ENCODE measurements at regions not wholly inside any gene's neighbourhood (a gene's known extent, or its start where the extent isn't known, plus 50 kb on each side); places are given as distances from the start of the nearest gene placed in this dataset.

- no peaks in the 10 kb centered on the region for H3K36me3 Mint-ChIP-seq (ENCODE audit: unreplicated experiment)
- no peak for DNase-seq (ENCODE audit: extremely low spot score, unreplicated experiment)
- no peaks in the 10 kb centered on the region for H3K9me3 Mint-ChIP-seq (ENCODE audit: unreplicated experiment)
- TF ChIP-seq CTCF (IDR thresholded peaks at IDR 0.05): no peak
- H3K4me3 Mint-ChIP-seq (ENCODE audit: unreplicated experiment): no peak overlapping the region
- no peaks in the 10 kb centered on the region for H3K27me3 Mint-ChIP-seq (ENCODE audit: unreplicated experiment)
- H3K4me1 Mint-ChIP-seq (ENCODE audit: unreplicated experiment): no peaks in the 10 kb centered on the region
- H3K27ac Mint-ChIP-seq (ENCODE audit: unreplicated experiment): no peak overlapping the region
These were observed 1639.0 kb upstream of the IGFBP7 start for GRCh38 chr4:58749206-58749605.

- Mint-ChIP-seq H3K36me3 (ENCODE audit: unreplicated experiment) (no peaks in the 10 kb centered on the region), H3K4me3 (ENCODE audit: unreplicated experiment) (no peak overlapping the region), H3K27me3 (ENCODE audit: unreplicated experiment) (peaks cover 3% of the 10 kb centered on the region), H3K27ac (ENCODE audit: unreplicated experiment) (no peak overlapping the region), H3K9me3 (ENCODE audit: unreplicated experiment) (no peaks in the 10 kb centered on the region), H3K4me1 (ENCODE audit: unreplicated experiment) (no peaks in the 10 kb centered on the region)
- DNase-seq (ENCODE audit: extremely low spot score, unreplicated experiment): no peak
- TF ChIP-seq CTCF (IDR thresholded peaks at IDR 0.05): no peak
These were observed 1630.7 kb upstream of the IGFBP7 start for GRCh38 chr4:58740897-58741296.

- H3K36me3 Mint-ChIP-seq (ENCODE audit: unreplicated experiment): no peaks in the 10 kb centered on the region
- TF ChIP-seq CTCF (IDR thresholded peaks at IDR 0.05): no peak
- no peak overlapping the region for H3K27ac Mint-ChIP-seq (ENCODE audit: unreplicated experiment)
- no peak overlapping the region for H3K4me3 Mint-ChIP-seq (ENCODE audit: unreplicated experiment)
- no peaks in the 10 kb centered on the region for H3K9me3 Mint-ChIP-seq (ENCODE audit: unreplicated experiment)
- H3K27me3 Mint-ChIP-seq (ENCODE audit: unreplicated experiment): peaks cover 3% of the 10 kb centered on the region
- no peak for DNase-seq (ENCODE audit: extremely low spot score, unreplicated experiment)
- no peaks in the 10 kb centered on the region for H3K4me1 Mint-ChIP-seq (ENCODE audit: unreplicated experiment)
These were observed 1629.1 kb upstream of the IGFBP7 start for GRCh38 chr4:58739275-58739674.

- Mint-ChIP-seq H3K4me1 (ENCODE audit: unreplicated experiment) (no peaks in the 10 kb centered on the region), H3K27ac (ENCODE audit: unreplicated experiment) (no peak overlapping the region), H3K36me3 (ENCODE audit: unreplicated experiment) (no peaks in the 10 kb centered on the region), H3K27me3 (ENCODE audit: unreplicated experiment) (peaks cover 3% of the 10 kb centered on the region), H3K9me3 (ENCODE audit: unreplicated experiment) (no peaks in the 10 kb centered on the region), H3K4me3 (ENCODE audit: unreplicated experiment) (no peak overlapping the region)
- no peak for TF ChIP-seq CTCF (IDR thresholded peaks at IDR 0.05)
- DNase-seq (ENCODE audit: extremely low spot score, unreplicated experiment): no peak
These were observed 1628.2 kb upstream of the IGFBP7 start for GRCh38 chr4:58738375-58738774.

GRCh38 chr4:58734030-58734674 lies 1624.0 kb upstream of the IGFBP7 start:
- no peaks in the 10 kb centered on the region for H3K9me3 Mint-ChIP-seq (ENCODE audit: unreplicated experiment)

More at GRCh38 chr4:58734030-58734674, 1624.0 kb upstream of the IGFBP7 start:
- Mint-ChIP-seq H3K27ac (ENCODE audit: unreplicated experiment) (no peak overlapping the region), H3K4me1 (ENCODE audit: unreplicated experiment) (no peaks in the 10 kb centered on the region), H3K4me3 (ENCODE audit: unreplicated experiment) (no peak overlapping the region), H3K36me3 (ENCODE audit: unreplicated experiment) (no peaks in the 10 kb centered on the region), H3K27me3 (ENCODE audit: unreplicated experiment) (peaks cover 3% of the 10 kb centered on the region)
- no peak for TF ChIP-seq CTCF (IDR thresholded peaks at IDR 0.05)
- DNase-seq (ENCODE audit: extremely low spot score, unreplicated experiment): no peak

Measured in osteocyte (in vitro differentiated cells).